GM12878 (cell line): ENCODE measurements at regions not wholly inside any gene's neighbourhood (a gene's known extent, or its start where the extent isn't known, plus 50 kb on each side); places are given as distances from the start of the nearest gene placed in this dataset.

Source experiments
- ATAC-seq: fragments of 200-7000 bp; cut with Tn5 transposase; 3 replicates; pipeline ENCODE4 v1.9.1; 2020; ENCODE audit warnings: mild to moderate bottlenecking, moderate library complexity
- BruUV-seq: library from RNA; stranded (reverse); fragments of 400-500 nt; replicated peaks from 2 replicates; lab custom pipeline; 2021; lab: Mats Ljungman, UMichigan
- CTCF ChIA-PET: fragments of 300-600 bp; sonication (Branson Sonifier 250); formaldehyde crosslinking; extraction: SDS; loops from one replicate; lab custom pipeline; 2021; ENCODE audit warnings: inconsistent platforms; lab: Yijun Ruan, JAX
- POLR2A ChIA-PET: fragments of 350-600 bp; formaldehyde crosslinking; extraction: SDS; loops from one replicate; lab custom pipeline; 2021; ENCODE audit warnings: inconsistent platforms; lab: Charles Lee
- RAD21 ChIA-PET: fragments of 300-600 bp; sonication (Branson Sonifier 250); formaldehyde crosslinking; loops from one replicate; lab custom pipeline; 2023; ENCODE audit warnings: antibody characterized with exemption; ENCODE audit not compliant: unreplicated experiment; lab: Charles Lee
- SMC1A ChIA-PET: fragments of 300-600 bp; sonication (Branson Sonifier 250); formaldehyde crosslinking; loops from one replicate; lab custom pipeline; 2023; ENCODE audit not compliant: unreplicated experiment, uncharacterized antibody; lab: Charles Lee
- DNase-seq: peaks from one replicate; pipeline ENCODE4 v3.0.0-alpha.2; 2011; ENCODE audit warnings: low read depth, low spot score
- FAIRE-seq: peaks from 3 replicates; lab custom pipeline; 2011; peaks lifted over from hg19 to GRCh38; lab: Jason Lieb, UNC
- H2AFZ ChIP-seq: 2 replicates; pipeline ENCODE4 v1.6.0; 2011; ENCODE audit warnings: low read depth, low read length, control low read depth; ENCODE audit not compliant: control insufficient read depth
- H3K27ac ChIP-seq: 2 replicates; pipeline ENCODE4 v1.5.1; 2011; ENCODE audit warnings: control low read depth; ENCODE audit not compliant: control insufficient read depth, insufficient read depth
- H3K27me3 ChIP-seq, 2 experiments: replicated peaks in 1 of 2; 2 replicates each; pipeline versions ENCODE4 v1.6.0 to v1.6.1; 2011; ENCODE audit warnings: low read length in 1 of 2; ENCODE audit not compliant: control insufficient read depth in 2 of 2, insufficient read depth in 2 of 2
- H3K36me3 ChIP-seq, 2 experiments: 2 replicates each; pipeline ENCODE4 v1.5.1; 2011; ENCODE audit warnings: low read length in 1 of 2; ENCODE audit not compliant: control insufficient read depth in 2 of 2, insufficient read depth in 2 of 2
- H3K4me1 ChIP-seq: 2 replicates; pipeline ENCODE4 v1.6.1; 2011; ENCODE audit warnings: mild to moderate bottlenecking, low read length, moderate library complexity, mixed read lengths; ENCODE audit not compliant: control insufficient read depth, insufficient read depth
- H3K4me2 ChIP-seq: 2 replicates; pipeline ENCODE4 v1.6.0; 2011; ENCODE audit warnings: control low read depth; ENCODE audit not compliant: control insufficient read depth, insufficient read depth
- H3K4me3 ChIP-seq: fragments of 200-600 bp; sonication (generic); 2 replicates; pipeline ENCODE4 v1.5.1; 2016
- H3K79me2 ChIP-seq: 2 replicates; pipeline ENCODE4 v1.6.0; 2011; ENCODE audit warnings: low read length; ENCODE audit not compliant: control insufficient read depth, insufficient read depth
- H3K9ac ChIP-seq: 2 replicates; pipeline ENCODE4 v1.8.0; 2011; ENCODE audit warnings: low read length, control low read depth, mixed read lengths; ENCODE audit not compliant: control insufficient read depth, insufficient read depth
- H3K9me3 ChIP-seq: replicated peaks from 3 replicates; pipeline ENCODE4 v1.5.1; 2011; ENCODE audit warnings: mild to moderate bottlenecking, low read length; ENCODE audit not compliant: control insufficient read depth, insufficient read depth
- H4K20me1 ChIP-seq: 2 replicates; pipeline ENCODE4 v1.6.0; 2011; ENCODE audit not compliant: control insufficient read depth, insufficient read depth
- CBFB ChIP-seq: IDR thresholded peaks from 2 replicates; pipeline ENCODE4 v1.6.1; 2016; ENCODE audit warnings: antibody characterized with exemption, low read depth
- E2F8 ChIP-seq: fragments of 450-650 bp; IDR thresholded peaks from 2 replicates; pipeline ENCODE4 v1.6.1; 2018; ENCODE audit warnings: mild to moderate bottlenecking, low read depth, moderate library complexity; ENCODE audit not compliant: partially characterized antibody
- ETV6 ChIP-seq, 2 experiments: fragments of 450-650 bp in 1 of 2; IDR thresholded peaks in 1 of 2; conservative IDR thresholded peaks in 1 of 2; 2 replicates each; pipeline ENCODE4 v1.6.1; 2014; ENCODE audit warnings: antibody characterized with exemption in 1 of 2, borderline replicate concordance in 1 of 2, low read depth in 1 of 2, mild to moderate bottlenecking in 1 of 2, moderate library complexity in 1 of 2
- IRF4 ChIP-seq: IDR thresholded peaks from 2 replicates; pipeline ENCODE4 v1.6.1; 2011; ENCODE audit warnings: low read depth, low read length
- RAD21 ChIP-seq: IDR thresholded peaks from 2 replicates; pipeline ENCODE4 v1.6.1; 2011; ENCODE audit warnings: mild to moderate bottlenecking, low read depth, low read length, moderate library complexity; ENCODE audit not compliant: insufficient read depth
- RFX5 ChIP-seq: IDR thresholded peaks from 2 replicates; pipeline ENCODE4 v1.6.1; 2011; ENCODE audit warnings: low read depth, low read length, improper control_type of control experiment
- SUPT20H ChIP-seq: IDR thresholded peaks from 2 replicates; pipeline ENCODE4 v1.6.1; 2011; ENCODE audit warnings: low read depth, mild to moderate bottlenecking, low read length, moderate library complexity, borderline replicate concordance; ENCODE audit not compliant: control insufficient read depth
- SUZ12 ChIP-seq: fragments of 200-600 bp; sonication (generic); IDR thresholded peaks from one replicate; pipeline ENCODE4 v1.6.1; 2018; ENCODE audit warnings: antibody characterized with exemption, mild to moderate bottlenecking; ENCODE audit not compliant: unreplicated experiment
- TCF12 ChIP-seq: IDR thresholded peaks from 2 replicates; pipeline ENCODE4 v1.6.1; 2011; ENCODE audit warnings: low read depth, mild to moderate bottlenecking, low read length
- WGBS: methylation state at CpG from one replicate; pipeline ENCODE4 v1.1.6; 2016; ENCODE audit warnings: low lambda C conversion rate; ENCODE audit not compliant: insufficient replicate concordance, insufficient coverage; ENCODE audit errors: missing lambda C conversion rate; 5-methylcytosine and 5-hydroxymethylcytosine counted together
- in situ Hi-C: fragments of 300-500 bp; cut with MboI; formaldehyde crosslinking; loops from 9 replicates; pipeline ENCODE4 v1.14.3; 2018; ENCODE audit warnings: mixed read lengths
- intact Hi-C: fragments of 100-400 bp; cut with micrococcal nuclease; formaldehyde crosslinking; loops from one replicate; pipeline ENCODE4 v1.14.2; 2022; ENCODE audit not compliant: unreplicated experiment
- TF ChIP-seq, protein P1 (sequence below), 3 experiments: IDR thresholded peaks in 2 of 3; conservative IDR thresholded peaks in 1 of 3; 2 replicates each; pipeline ENCODE4 v1.5.1; 2011; ENCODE audit warnings: low read depth in 3 of 3, low read length in 3 of 3, mild to moderate bottlenecking in 3 of 3, control low read depth in 2 of 3, moderate library complexity in 2 of 3, inconsistent platforms in 1 of 3, mixed read lengths in 1 of 3; ENCODE audit not compliant: control insufficient read depth in 2 of 3, insufficient read depth in 1 of 3; ENCODE audit errors: extremely low read depth in 1 of 3

DNA sequence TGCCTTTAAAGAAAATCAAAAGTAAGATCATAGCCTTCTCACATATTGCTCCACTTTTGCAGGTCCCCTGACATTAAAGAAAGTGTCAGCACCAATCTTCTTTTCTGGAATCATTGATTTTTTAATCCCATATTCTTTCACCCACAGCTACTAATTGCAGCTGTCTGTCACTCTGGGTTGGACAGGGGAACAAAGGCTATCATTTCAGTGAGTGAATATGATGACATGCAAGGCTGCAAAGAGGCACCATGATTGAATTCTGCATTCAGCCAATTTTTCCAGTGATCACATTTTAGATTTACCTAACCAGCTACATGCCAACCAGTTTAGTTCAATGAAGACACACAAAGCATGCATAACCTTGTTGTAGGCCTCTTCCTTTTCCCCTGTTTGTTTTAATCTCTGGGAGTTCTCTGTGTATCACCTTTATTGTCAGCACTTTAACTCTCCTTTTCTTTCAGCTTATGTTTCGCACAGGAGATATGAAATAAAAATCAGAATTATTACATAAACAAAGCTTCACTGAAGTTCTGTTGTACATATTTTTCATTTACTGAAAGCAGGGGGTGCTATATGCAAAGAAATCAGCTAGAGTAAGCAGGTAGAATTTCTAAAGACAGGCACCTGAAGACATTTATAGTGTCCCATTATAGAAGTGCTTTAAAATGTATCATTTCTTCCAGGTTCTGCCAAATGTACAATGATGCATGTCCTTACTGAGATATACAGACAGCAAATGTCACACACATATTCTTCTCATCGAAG lies 584.8 kb downstream of the PLA2G4A start:
- H2AFZ ChIP-seq, result no peak overlapping the region
- BruUV-seq, result no TSS peak
- WGBS, result 36% methylated on average over 2 of the region's 2 CpGs
- no peaks in the 10 kb centered on the region for H3K4me1 ChIP-seq
- no peaks in the 10 kb centered on the region for H3K27me3 ChIP-seq
- ChIA-PET RAD21 (interaction anchor here (0.7 to 1.4 kb wide), 6 partner anchors 8 to 100 kb away, joined by 3 to 5 read pairs (median 3); no protein-coding TSS in a partner anchor), CTCF (interaction anchor here (0.6 to 1.8 kb wide), 12 partner anchors 8 to 1369 kb away, joined by 3 to 7 read pairs (median 4); no protein-coding TSS in a partner anchor), POLR2A (no interaction called here), SMC1A (interaction anchor here (0.9 to 1.9 kb wide), 4 partner anchors 98 to 1369 kb away, joined by 3 to 6 read pairs (median 3); no protein-coding TSS in a partner anchor)
- TF ChIP-seq RAD21 (peak; percentile 43), IRF4 (no peak)
- TF ChIP-seq, protein P1, sequence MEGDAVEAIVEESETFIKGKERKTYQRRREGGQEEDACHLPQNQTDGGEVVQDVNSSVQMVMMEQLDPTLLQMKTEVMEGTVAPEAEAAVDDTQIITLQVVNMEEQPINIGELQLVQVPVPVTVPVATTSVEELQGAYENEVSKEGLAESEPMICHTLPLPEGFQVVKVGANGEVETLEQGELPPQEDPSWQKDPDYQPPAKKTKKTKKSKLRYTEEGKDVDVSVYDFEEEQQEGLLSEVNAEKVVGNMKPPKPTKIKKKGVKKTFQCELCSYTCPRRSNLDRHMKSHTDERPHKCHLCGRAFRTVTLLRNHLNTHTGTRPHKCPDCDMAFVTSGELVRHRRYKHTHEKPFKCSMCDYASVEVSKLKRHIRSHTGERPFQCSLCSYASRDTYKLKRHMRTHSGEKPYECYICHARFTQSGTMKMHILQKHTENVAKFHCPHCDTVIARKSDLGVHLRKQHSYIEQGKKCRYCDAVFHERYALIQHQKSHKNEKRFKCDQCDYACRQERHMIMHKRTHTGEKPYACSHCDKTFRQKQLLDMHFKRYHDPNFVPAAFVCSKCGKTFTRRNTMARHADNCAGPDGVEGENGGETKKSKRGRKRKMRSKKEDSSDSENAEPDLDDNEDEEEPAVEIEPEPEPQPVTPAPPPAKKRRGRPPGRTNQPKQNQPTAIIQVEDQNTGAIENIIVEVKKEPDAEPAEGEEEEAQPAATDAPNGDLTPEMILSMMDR (IDR thresholded peaks at IDR 0.05 in 2 of 3, conservative IDR thresholded peaks at IDR 0.05 in 1 of 3; ENCODE audit: control insufficient read depth in 2 of 3, extremely low read depth in 1 of 3, insufficient read depth in 1 of 3, low read depth in 3 of 3, low read length in 3 of 3), result peak in 1 of 3 experiments; percentile 30; a peak in 2 of 6 replicates
- no peak overlapping the region for H3K9ac ChIP-seq
- no peak overlapping the region for H3K27ac ChIP-seq
- H4K20me1 ChIP-seq, result no peaks in the 10 kb centered on the region
- ATAC-seq, result no peak
- no peaks in the 10 kb centered on the region for H3K9me3 ChIP-seq
- no peak for FAIRE-seq
- no peaks in the 10 kb centered on the region for H3K79me2 ChIP-seq
- H3K4me2 ChIP-seq, result no peak overlapping the region
- no peak for DNase-seq
- no peaks in the 10 kb centered on the region for H3K36me3 ChIP-seq
- intact Hi-C loops, result no loop called here
- in situ Hi-C loops, result no loop called here
- H3K4me3 ChIP-seq, result no peak overlapping the region

- Histone ChIP-seq H3K9ac (no peak overlapping the region), H2AFZ (no peak overlapping the region), H3K27me3 (no peaks in the 10 kb centered on the region), H3K27ac (no peak overlapping the region), H3K79me2 (no peaks in the 10 kb centered on the region), H3K4me3 (no peak overlapping the region), H3K9me3 (no peaks in the 10 kb centered on the region), H3K36me3 (no peaks in the 10 kb centered on the region), H3K4me2 (no peak overlapping the region), H4K20me1 (no peaks in the 10 kb centered on the region), H3K4me1 (no peaks in the 10 kb centered on the region)
- BruUV-seq, result no TSS peak
- WGBS, result 46% methylated on average over 3 of the region's 3 CpGs
- DNase-seq (no peak), ATAC-seq (no peak), FAIRE-seq (no peak)
- ChIA-PET CTCF (interaction anchor here (1.8 kb wide), 1 partner anchor 1367 kb away, joined by 7 read pairs; no protein-coding TSS in a partner anchor), SMC1A (no interaction called here), RAD21 (no interaction called here), POLR2A (no interaction called here)
- in situ Hi-C loops, result no loop called here
- intact Hi-C loops, result no loop called here
- TF ChIP-seq E2F8 (no peak), CBFB (no peak), RFX5 (no peak), TCF12 (no peak), ETV6 (conservative IDR thresholded peaks at IDR 0.05 in 1 of 2, IDR thresholded peaks at IDR 0.05 in 1 of 2; ENCODE audit: borderline replicate concordance in 1 of 2, low read depth in 1 of 2) (no peak), SUZ12 (no peak), SUPT20H (no peak)
Observed at GRCh38 chr1:187415065-187415464, 586.3 kb downstream of the PLA2G4A start.
